ENCODE measurements at regions not wholly inside any gene's neighbourhood (a gene's known extent, or its start where the extent isn't known, plus 50 kb on each side); places are given as distances from the start of the nearest gene placed in this dataset.

DNA sequence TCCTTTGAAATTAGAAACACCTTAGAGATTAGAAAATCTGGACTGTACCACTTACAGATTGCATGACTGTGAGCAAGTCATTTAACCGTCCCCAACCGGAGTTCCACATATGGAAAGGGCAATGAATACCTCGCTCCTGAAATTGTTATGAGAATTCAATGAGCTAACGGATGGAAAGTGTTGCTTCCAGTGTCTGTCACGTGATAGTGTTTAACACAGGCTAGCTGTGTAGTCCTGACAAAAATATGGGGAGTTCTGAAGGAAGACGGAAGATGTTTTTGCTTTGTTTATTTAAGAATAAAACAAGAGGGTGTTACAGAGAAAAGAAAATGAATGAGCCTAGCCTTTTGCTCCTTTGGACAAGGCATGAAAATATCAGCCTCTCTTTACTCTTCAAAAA is 150.7 kb upstream of the SEMA6D start:
- TF ChIP-seq, protein P1, sequence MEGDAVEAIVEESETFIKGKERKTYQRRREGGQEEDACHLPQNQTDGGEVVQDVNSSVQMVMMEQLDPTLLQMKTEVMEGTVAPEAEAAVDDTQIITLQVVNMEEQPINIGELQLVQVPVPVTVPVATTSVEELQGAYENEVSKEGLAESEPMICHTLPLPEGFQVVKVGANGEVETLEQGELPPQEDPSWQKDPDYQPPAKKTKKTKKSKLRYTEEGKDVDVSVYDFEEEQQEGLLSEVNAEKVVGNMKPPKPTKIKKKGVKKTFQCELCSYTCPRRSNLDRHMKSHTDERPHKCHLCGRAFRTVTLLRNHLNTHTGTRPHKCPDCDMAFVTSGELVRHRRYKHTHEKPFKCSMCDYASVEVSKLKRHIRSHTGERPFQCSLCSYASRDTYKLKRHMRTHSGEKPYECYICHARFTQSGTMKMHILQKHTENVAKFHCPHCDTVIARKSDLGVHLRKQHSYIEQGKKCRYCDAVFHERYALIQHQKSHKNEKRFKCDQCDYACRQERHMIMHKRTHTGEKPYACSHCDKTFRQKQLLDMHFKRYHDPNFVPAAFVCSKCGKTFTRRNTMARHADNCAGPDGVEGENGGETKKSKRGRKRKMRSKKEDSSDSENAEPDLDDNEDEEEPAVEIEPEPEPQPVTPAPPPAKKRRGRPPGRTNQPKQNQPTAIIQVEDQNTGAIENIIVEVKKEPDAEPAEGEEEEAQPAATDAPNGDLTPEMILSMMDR (IDR thresholded peaks at IDR 0.05), result no peak
- no peak for TF ChIP-seq ZFX (IDR thresholded peaks at IDR 0.05; ENCODE audit: borderline replicate concordance)
